BLaER1 treated with 17β-estradiol and CSF1 and Interleukin-3, amounts not matched to agents 10 nM and 100 nM (cell line): ENCODE measurements at regions not wholly inside any gene's neighbourhood (a gene's known extent, or its start where the extent isn't known, plus 50 kb on each side); places are given as distances from the start of the nearest gene placed in this dataset.
"Not testable (repeated sequence)": the region's sequence is repeated elsewhere in the genome, so short reads cannot be mapped to it uniquely, and the experiment has no call there.

Source experiments
- H3K27ac ChIP-seq, 11 experiments: shearing (Covaris generic); formaldehyde crosslinking; 2 replicates each; pipeline ENCODE4 v1.8.1; 2022
- H3K27me3 ChIP-seq, 11 experiments: shearing (Covaris generic); formaldehyde crosslinking; 2 replicates each; pipeline ENCODE4 v1.8.1; 2022
- H3K36me3 ChIP-seq, 11 experiments: shearing (Covaris generic); formaldehyde crosslinking; 2 replicates each; pipeline ENCODE4 v1.8.1; 2022
- H3K4me1 ChIP-seq, 10 experiments: shearing (Covaris generic); formaldehyde crosslinking; 2 replicates each; pipeline ENCODE4 v1.8.1; 2022
- H3K4me2 ChIP-seq, 11 experiments: shearing (Covaris generic); formaldehyde crosslinking; 2 replicates each; pipeline ENCODE4 v1.8.1; 2022
- H3K4me3 ChIP-seq, 10 experiments: shearing (Covaris generic); formaldehyde crosslinking; 2 replicates each; pipeline ENCODE4 v1.8.1; 2022
- H3K9ac ChIP-seq, 11 experiments: shearing (Covaris generic); formaldehyde crosslinking; 2 replicates each; pipeline ENCODE4 v1.8.1; 2022
- H3K9me3 ChIP-seq, 11 experiments: shearing (Covaris generic); formaldehyde crosslinking; replicated peaks in 1 of 11; 2 replicates each; pipeline ENCODE4 v1.8.1; 2022
- H4K20me1 ChIP-seq, 11 experiments: shearing (Covaris generic); formaldehyde crosslinking; 2 replicates each; pipeline ENCODE4 v1.8.1; 2022
- Cebpa-rat ChIP-seq, 11 experiments: shearing (Covaris generic); IDR thresholded peaks; 2 replicates each; pipeline ENCODE4 v1.8.1; 2022

DNA sequence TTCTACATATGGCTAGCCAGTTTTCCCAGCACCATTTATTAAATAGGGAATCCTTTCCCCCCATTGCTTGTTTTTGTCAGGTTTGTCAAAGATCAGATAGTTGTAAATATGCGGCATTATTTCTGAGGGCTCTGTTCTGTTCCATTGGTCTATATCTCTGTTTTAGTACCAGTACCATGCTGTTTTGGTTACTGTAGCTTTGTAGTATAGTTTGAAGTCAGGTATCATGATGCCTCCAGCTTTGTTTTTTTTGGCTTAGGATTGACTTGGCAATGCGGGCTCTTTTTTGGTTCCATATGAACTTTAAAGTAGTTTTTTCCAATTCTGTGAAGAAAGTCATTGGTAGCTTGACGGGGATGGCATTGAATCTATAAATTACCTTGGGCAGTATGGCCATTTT is 60.0 kb upstream of the GPC3 start:
- Histone ChIP-seq H3K9me3 (peaks cover 0 to 20% (median 7%) of the 10 kb centered on the region in 11 experiments; a peak in 8 of 22 replicates), H3K4me1 (peaks cover 0 to 14% (median 0%) of the 10 kb centered on the region in 10 experiments; a peak in 3 of 20 replicates), H3K27me3 (peaks cover 4 to 33% (median 25%) of the 10 kb centered on the region in 11 experiments; a peak in 21 of 22 replicates)
- H3K36me3 ChIP-seq, H3K27ac ChIP-seq, H4K20me1 ChIP-seq, H3K9ac ChIP-seq, H3K4me2 ChIP-seq, H3K4me3 ChIP-seq: not testable (repeated sequence)

DNA sequence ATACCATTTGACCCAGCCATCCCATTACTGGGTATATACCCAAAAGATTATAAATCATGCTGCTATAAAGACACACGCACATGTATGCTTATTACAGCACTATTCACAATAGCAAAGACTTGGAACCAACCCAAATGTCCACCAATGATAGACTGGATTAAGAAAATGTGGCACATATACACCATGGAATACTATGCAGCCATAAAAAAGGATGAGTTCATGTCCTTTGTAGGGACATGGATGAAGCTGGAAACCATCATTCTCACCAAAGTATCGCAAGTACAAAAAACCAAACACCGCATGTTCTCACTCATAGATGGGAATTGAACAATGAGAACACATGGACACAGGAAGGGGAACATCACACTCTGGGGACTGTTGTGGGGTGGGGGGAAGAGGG is 81.7 kb upstream of the GPC3 start:
- H4K20me1 ChIP-seq, H3K9me3 ChIP-seq, H3K9ac ChIP-seq, H3K4me2 ChIP-seq, H3K36me3 ChIP-seq, H3K27ac ChIP-seq, H3K4me3 ChIP-seq, H3K4me1 ChIP-seq: not testable (repeated sequence)
- H3K27me3 ChIP-seq, result peaks cover 53 to 85% (median 77%) of the 10 kb centered on the region in 11 experiments

DNA sequence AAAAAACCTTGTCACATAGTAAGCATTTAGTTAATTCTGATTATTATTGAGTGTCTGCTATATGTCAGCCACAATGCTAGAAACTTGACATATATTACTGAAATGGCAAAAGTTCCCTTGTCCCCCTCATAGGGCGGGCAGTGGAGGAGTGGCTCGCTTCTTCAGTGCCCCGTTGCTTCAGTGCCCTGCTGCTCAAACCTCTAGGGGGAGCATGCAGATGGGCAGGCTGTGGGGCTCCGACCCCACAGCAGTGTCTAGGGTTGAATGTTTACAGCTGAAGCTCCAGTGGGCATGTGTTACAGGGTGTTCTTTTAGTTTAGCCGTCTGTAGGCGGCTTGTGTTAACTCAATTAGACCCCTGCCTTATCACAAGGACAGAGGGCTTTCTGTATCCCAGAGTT is 86.5 kb upstream of the GPC3 start:
- not testable (repeated sequence) for H3K36me3 ChIP-seq, H3K4me1 ChIP-seq, H4K20me1 ChIP-seq, H3K4me3 ChIP-seq, H3K9ac ChIP-seq, H3K27ac ChIP-seq, H3K4me2 ChIP-seq
- H3K9me3 ChIP-seq, result peaks cover 8 to 17% (median 12%) of the 10 kb centered on the region in 11 experiments; a peak in 21 of 22 replicates
- peaks cover 56 to 80% (median 73%) of the 10 kb centered on the region in 11 experiments for H3K27me3 ChIP-seq

DNA sequence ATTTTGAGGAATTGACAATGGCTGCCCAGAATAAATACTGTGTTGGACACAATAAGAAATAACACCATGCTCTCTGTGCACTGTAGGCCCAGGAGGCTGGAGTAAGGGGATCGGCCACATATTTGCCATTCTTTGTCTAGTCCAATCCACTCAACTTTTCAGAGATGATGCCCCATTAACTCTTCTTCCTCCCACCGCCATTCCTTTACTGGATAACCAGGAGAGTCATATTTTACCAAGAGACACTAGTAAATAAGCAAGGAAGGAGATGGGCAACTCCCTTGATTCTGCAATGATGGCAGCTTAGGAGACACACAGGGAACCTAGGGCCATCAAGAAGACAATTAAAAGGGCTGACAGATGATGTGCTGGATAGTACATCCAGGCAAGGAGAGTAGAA is 87.9 kb upstream of the GPC3 start:
- no peak for TF ChIP-seq Cebpa-rat (IDR thresholded peaks at IDR 0.05)
- Histone ChIP-seq H3K36me3 (no peaks in the 10 kb centered on the region), H4K20me1 (peaks cover 0 to 5% (median 0%) of the 10 kb centered on the region in 11 experiments; a peak in 2 of 22 replicates), H3K9me3 (peaks cover 8 to 19% (median 13%) of the 10 kb centered on the region in 11 experiments; a peak in 21 of 22 replicates), H3K4me3 (no peak overlapping the region), H3K4me1 (no peaks in the 10 kb centered on the region), H3K4me2 (no peak overlapping the region), H3K9ac (no peak overlapping the region), H3K27me3 (peaks cover 57 to 87% (median 82%) of the 10 kb centered on the region in 11 experiments), H3K27ac (no peak overlapping the region)

DNA sequence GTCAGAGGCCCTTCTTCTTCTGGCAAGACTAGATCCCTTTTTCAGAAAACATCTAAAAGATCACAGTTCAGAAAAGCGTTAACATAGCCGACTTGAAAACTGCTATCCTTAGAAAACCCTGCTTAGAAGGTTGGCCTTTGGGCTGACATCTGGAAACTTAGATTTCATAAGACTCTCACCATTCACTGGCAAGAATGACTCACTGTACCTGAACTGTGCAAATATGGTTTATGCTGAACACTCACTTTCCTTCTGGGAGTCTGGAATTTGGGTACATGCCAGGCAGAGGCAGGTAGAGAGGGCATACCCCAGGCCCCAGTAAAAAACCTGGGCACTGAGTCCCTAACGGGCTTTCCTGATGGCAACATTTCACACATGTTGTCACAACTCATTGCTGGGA is 88.8 kb upstream of the GPC3 start:
- Histone ChIP-seq H4K20me1 (peaks cover 0 to 5% (median 0%) of the 10 kb centered on the region in 11 experiments; a peak in 2 of 22 replicates), H3K9ac (no peak overlapping the region), H3K27ac (no peak overlapping the region), H3K4me1 (no peaks in the 10 kb centered on the region), H3K4me2 (no peak overlapping the region), H3K27me3 (peaks cover 57 to 92% (median 85%) of the 10 kb centered on the region in 11 experiments), H3K4me3 (no peak overlapping the region), H3K36me3 (no peaks in the 10 kb centered on the region), H3K9me3 (peaks cover 8 to 19% (median 13%) of the 10 kb centered on the region in 11 experiments; a peak in 21 of 22 replicates)
- TF ChIP-seq Cebpa-rat (IDR thresholded peaks at IDR 0.05), result no peak

DNA sequence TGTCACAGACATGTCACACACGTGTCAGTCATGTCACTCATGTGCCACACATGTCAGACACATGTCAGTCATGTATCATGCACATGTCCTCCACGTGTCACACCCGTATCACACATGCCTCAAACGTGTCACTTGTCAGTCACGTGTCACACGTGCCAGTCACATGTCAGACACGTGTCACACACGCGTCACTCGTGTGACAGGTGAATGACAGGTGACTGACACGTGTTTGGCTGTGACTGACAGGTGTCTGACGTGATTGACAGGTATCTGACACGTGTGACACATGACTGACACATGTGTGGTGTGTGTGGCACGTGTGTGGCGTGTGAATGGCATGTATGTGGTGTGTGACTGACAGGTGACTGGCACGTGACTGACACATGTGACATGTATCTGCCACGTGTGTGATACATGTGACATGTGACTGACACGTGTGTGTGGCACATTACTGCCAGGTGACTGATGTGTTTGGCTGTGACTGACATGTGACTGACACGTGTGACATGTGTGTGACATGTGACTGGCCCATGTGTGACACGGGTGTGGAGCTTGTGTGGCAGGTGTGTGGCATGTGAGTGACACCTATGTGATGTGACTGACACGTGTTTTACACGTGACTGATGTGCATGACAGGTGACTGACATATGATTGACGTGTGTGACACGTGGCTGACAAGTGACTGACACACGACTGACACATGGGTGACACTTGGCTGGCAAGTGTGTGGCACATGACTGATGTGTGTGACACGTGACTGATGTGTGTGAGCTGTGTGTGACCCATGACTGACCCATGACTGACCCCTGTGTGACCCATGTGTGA is 90.7 kb upstream of the GPC3 start:
- no peak overlapping the region for H3K4me2 ChIP-seq
- H3K9ac ChIP-seq, result no peak overlapping the region
- peaks cover 0 to 5% (median 0%) of the 10 kb centered on the region in 11 experiments; a peak in 2 of 22 replicates for H4K20me1 ChIP-seq
- TF ChIP-seq Cebpa-rat (IDR thresholded peaks at IDR 0.05), result no peak
- H3K27me3 ChIP-seq, result peaks cover 38 to 86% (median 76%) of the 10 kb centered on the region in 11 experiments
- no peak overlapping the region for H3K27ac ChIP-seq
- no peak overlapping the region for H3K4me3 ChIP-seq
- peaks cover 8 to 19% (median 13%) of the 10 kb centered on the region in 11 experiments; a peak in 21 of 22 replicates for H3K9me3 ChIP-seq
- H3K36me3 ChIP-seq, result no peaks in the 10 kb centered on the region
- no peaks in the 10 kb centered on the region for H3K4me1 ChIP-seq

DNA sequence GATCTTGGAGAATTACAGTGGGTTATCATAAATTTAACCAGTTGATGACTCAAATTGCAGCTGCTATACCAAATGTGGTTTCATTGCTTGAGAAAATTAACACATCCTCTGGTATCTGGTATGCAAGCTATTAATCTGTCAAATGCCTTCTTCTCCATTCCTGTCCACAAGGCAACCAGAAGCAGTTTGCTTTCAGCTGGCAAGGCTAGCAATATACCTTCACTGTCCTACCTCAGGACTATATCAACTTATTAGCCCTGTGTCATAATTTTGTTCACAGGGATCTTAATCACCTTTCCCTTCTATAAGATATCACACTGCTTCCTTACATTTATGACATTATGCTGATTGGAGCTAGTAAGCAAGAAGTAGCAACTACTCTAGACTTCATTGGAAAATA is 110.0 kb upstream of the GPC3 start:
- H3K4me1 ChIP-seq, result no peaks in the 10 kb centered on the region
- peaks cover 0 to 27% (median 9%) of the 10 kb centered on the region in 11 experiments; a peak in 11 of 22 replicates for H3K9me3 ChIP-seq
- no peaks in the 10 kb centered on the region for H3K36me3 ChIP-seq
- TF ChIP-seq Cebpa-rat (IDR thresholded peaks at IDR 0.05), result no peak
- peaks cover 85 to 98% (median 90%) of the 10 kb centered on the region in 11 experiments for H3K27me3 ChIP-seq
- H3K27ac ChIP-seq, result no peak overlapping the region
- H3K9ac ChIP-seq, result no peak overlapping the region
- H4K20me1 ChIP-seq, result no peaks in the 10 kb centered on the region; a peak in 2 of 22 replicates
- H3K4me2 ChIP-seq, result no peak overlapping the region
- no peak overlapping the region for H3K4me3 ChIP-seq

DNA sequence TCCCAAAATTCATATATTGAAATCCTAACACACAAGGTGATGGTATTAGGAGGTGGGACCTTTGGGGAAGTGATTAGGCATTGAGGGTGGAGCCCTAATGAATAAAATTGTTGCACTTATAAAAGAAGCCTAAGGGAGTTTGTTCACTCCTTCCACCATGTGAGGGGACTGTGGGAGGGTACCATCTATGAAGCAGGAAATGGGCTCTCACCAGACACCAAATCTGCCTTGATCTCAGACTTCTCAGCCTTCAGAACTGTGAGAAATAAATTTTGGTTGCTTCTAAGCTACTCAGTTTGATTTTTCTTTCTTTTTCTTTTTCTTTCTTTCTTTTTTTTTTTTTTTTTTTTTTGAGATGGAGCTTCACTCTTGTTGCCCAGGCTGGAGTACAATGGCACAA is 116.2 kb upstream of the GPC3 start:
- Histone ChIP-seq H3K9me3 (peaks cover 0 to 45% (median 12%) of the 10 kb centered on the region in 11 experiments; a peak in 11 of 22 replicates), H3K4me2 (no peak overlapping the region), H3K27ac (no peak overlapping the region), H3K9ac (no peak overlapping the region), H4K20me1 (no peaks in the 10 kb centered on the region; a peak in 1 of 22 replicates), H3K27me3 (peaks cover 70 to 96% (median 84%) of the 10 kb centered on the region in 11 experiments), H3K4me1 (no peaks in the 10 kb centered on the region), H3K36me3 (no peaks in the 10 kb centered on the region), H3K4me3 (no peak overlapping the region)
- no peak for TF ChIP-seq Cebpa-rat (IDR thresholded peaks at IDR 0.05)

DNA sequence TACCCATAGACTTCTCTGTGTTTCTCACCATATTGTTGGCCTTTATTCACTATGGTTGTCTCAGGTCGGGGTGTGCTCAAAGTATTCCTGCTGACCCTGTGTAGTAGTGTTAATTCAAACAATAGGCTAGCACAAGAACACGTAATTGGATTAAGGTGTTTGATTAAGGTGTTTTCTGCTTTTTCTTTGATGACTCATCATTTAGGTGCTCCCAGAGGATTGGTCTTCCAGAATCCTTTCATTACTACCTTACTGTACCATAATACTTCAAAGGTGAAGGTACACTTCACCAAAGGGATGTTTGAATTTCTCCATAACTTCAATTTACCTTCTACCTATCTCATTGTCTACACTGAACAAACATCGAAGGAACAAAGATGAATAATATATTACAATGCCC is 121.7 kb upstream of the CCDC160 start:
- no peak overlapping the region for H3K4me2 ChIP-seq
- no peak overlapping the region for H3K4me3 ChIP-seq

More for the DNA sequence above, 121.7 kb upstream of the CCDC160 start:
- peaks cover 0 to 9% (median 0%) of the 10 kb centered on the region in 11 experiments; a peak in 4 of 22 replicates for H3K9me3 ChIP-seq
- H3K9ac ChIP-seq, result no peak overlapping the region
- H3K36me3 ChIP-seq, result no peaks in the 10 kb centered on the region
- H3K27me3 ChIP-seq, result peaks cover 54 to 74% (median 72%) of the 10 kb centered on the region in 11 experiments
- H4K20me1 ChIP-seq, result no peaks in the 10 kb centered on the region
- no peak for TF ChIP-seq Cebpa-rat (IDR thresholded peaks at IDR 0.05)
- H3K4me1 ChIP-seq, result no peaks in the 10 kb centered on the region
- no peak overlapping the region for H3K27ac ChIP-seq
